GM18511 (cell line): ENCODE measurements at regions not wholly inside any gene's neighbourhood (a gene's known extent, or its start where the extent isn't known, plus 50 kb on each side); places are given as distances from the start of the nearest gene placed in this dataset.
"Not testable (repeated sequence)": the region's sequence is repeated elsewhere in the genome, so short reads cannot be mapped to it uniquely, and the experiment has no call there.

Experiments used
- ATAC-seq: cut with Tn5 transposase; IDR thresholded peaks from one replicate; pipeline ENCODE4 v1.9.1; 2021; ENCODE audit warnings: mild to moderate bottlenecking, moderate library complexity; ENCODE audit not compliant: unreplicated experiment

- not testable (repeated sequence) for ATAC-seq
Observed at GRCh38 chr2:195228547-195228946, 428.5 kb upstream of the SLC39A10 start.

- ATAC-seq = no peak
Observed at GRCh38 chr2:195214072-195214471, 443.0 kb upstream of the SLC39A10 start.

GRCh38 chr2:195212586-195212985, 444.4 kb upstream of the SLC39A10 start:
- ATAC-seq = no peak

GRCh38 chr2:195202163-195202845, 454.7 kb upstream of the SLC39A10 start:
- ATAC-seq = no peak

GRCh38 chr2:195199864-195200263, 457.2 kb upstream of the SLC39A10 start:
- no peak for ATAC-seq

GRCh38 chr2:195181059-195181705, 475.8 kb upstream of the SLC39A10 start:
- ATAC-seq = no peak

- ATAC-seq = no peak
Observed at GRCh38 chr2:195168369-195168768, 488.7 kb upstream of the SLC39A10 start.

DNA sequence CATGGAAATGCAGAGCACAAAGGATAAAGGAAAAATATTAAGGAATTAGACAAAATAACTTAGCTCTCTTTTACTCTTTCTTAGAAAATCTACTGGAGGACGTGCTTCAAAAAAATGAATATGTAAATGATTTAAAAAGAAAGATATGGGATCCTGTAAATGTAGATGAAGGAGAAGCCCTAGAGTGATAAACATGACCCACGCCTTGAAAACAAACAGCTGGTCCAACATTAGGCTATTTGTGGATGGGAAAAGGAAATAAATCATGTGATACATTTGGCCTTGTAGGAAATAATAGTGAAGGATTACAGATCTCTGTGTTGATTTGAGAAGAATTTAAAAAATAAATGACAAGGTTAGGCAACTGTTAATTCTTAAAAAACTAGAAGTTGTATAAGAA, 492.1 kb upstream of the SLC39A10 start:
- no peak for ATAC-seq

DNA sequence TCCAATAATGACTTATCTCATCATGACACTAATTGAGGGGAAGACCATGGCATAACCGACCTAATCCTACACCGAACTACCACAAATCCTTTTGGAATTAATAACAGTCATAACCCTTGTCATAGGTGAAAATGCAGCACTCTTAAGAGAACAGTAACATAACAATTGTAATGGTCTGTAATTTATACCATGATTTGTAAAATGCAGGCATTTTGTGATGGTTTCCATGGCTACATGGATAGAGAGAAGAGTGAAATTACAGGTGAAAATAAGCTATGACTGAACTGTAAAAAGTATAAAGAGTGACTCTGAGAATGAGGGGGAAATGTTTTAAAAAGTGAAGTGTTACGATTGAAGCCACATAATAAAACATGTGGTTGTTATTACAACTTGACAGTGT, 494.1 kb upstream of the SLC39A10 start:
- ATAC-seq = no peak

GRCh38 chr2:195162194-195162593, 494.8 kb upstream of the SLC39A10 start:
- no peak for ATAC-seq

DNA sequence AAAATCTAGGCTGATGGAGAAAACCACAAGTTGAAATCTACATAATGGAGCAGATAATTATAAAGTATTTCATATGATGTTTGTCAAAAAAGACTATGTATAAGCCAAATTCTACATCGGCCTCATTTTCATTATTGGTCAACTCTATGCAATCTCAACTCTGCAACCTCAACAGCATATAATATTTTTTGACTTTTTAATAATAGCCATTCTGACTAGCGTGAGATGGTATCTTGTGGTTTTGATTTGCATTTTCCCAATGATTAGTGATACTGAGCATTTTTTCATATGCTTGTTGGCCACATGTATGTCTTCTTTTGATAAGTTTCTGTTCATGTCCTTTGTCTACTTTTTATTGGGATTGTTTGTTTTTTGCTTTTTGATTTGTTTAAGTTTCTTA, 496.1 kb upstream of the SLC39A10 start:
- no peak for ATAC-seq

DNA sequence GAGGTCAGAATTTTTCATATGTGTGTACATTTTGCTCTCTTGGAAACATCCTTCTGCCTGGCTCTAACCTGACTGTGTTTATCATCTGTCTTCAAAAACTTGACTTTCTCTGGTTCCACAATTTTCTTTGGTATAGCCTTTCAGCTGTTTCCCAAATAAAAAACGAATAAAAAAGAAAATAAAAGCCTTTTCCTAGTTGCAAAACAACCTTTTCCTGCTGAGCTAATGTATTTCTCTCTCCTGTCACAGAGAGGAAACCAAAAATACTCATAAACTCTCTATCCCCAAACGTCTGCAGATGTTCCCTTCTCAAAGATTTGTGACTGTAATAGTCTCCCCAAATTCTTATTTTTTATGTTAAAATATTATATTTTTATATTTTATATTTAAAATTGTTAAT, 505.3 kb upstream of the SLC39A10 start:
- ATAC-seq = no peak

- ATAC-seq = no peak
Observed at GRCh38 chr2:195150819-195151218, 506.2 kb upstream of the SLC39A10 start.

DNA sequence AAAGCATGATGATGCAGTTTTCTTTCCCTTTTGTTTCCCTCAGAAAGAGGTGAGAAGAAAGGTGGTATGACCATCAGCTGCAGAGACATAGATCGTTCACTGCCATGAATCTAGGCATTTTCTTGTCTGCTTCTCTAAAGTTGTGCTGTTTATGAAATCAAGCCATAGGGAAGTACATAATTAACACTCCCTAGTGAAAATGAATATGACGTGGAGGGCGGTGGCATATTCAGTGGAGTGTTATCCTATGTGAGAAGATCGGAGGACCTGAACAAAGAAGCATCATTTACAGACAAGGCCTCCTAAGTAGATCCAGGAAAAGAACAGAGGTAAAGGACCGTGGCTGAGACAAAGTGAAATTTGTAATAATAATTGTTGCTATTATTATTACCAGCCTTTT, 509.0 kb upstream of the SLC39A10 start:
- no peak for ATAC-seq

- ATAC-seq = no peak
Observed at GRCh38 chr2:195146761-195147541, 510.1 kb upstream of the SLC39A10 start.

DNA sequence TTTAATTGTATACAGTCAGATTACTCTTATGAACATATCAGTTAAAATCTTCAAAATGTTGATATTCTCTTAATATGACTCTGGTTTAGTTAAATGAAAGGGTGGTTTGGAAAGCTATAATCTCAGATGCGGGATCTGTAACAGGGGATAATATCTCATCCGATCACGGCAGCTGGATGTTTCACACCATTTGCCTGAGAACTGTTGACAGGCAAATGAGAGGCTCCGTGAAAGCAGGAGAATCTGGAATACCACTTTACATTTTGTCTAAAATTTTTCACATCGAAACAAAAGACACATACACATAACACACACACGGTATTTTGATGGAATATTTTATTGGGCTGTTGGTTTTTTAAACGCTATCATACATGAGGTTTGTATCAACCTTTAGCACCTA, 518.6 kb upstream of the SLC39A10 start:
- ATAC-seq = no peak

- not testable (repeated sequence) for ATAC-seq
Observed at GRCh38 chr2:195125889-195126288, 531.1 kb upstream of the SLC39A10 start.

GRCh38 chr2:195124391-195125079, 532.5 kb upstream of the SLC39A10 start:
- ATAC-seq = no peak

DNA sequence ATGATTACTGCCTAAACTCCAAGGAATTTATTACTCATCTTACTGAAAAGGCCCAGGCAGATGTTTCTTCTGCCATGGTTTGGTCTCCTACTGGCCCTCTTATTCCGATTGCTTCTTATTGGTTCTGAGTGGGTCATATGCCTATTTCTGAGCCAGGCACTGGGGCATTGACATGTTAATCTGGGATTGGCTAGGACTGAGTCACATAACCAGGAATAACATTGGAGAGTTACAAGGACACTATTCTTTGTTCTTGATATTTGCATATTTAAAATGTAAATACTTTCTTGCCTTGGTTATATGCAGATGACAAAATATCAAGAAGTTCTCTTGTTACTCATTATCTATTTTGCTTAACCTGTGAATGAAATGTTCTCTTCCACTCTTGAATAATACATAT, 534.4 kb upstream of the SLC39A10 start:
- ATAC-seq = no peak

GRCh38 chr2:195121341-195121740, 535.7 kb upstream of the SLC39A10 start:
- ATAC-seq = no peak

DNA sequence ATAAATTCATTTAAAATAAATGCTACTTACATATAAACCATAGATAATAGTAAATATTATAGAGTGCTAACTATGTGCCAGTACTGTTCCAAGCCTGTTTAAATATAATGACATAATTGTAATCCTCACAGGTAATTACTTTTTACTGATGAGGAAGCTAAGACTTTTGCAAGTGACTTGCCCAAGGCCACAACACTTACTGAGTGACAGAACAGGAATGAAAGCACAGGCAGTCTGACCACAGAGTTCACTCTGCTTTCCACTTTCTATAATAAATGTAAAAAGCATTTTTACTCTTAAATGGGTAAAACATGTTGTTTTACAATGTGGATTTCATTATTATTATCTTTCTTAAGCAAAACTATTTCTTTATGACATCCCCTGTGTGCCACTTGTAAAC, 537.8 kb upstream of the SLC39A10 start:
- ATAC-seq = no peak
